ENCODE measurements at regions not wholly inside any gene's neighbourhood (a gene's known extent, or its start where the extent isn't known, plus 50 kb on each side); places are given as distances from the start of the nearest gene placed in this dataset.

DNA sequence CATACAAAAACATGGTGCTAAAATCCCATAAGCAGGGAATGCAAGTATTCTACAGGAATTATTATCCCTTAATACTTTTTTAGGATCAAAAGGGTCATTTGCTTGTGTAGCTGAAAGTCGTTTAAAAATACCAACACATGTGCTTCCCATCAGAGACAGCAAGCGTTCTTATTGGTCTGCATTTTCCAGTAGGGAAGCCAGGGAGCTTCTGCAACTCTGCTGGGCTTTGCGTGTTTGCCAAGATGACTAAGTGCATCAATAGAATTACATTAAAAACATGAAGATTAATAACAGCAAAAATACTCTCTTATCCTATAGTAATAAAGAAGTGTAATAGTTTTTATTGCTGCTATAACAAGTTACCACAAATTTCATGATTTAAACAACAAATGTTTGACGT is 111.2 kb downstream of the QDPR start:
- no peaks in the 10 kb centered on the region for H3K9me3 Mint-ChIP-seq (ENCODE audit: low read depth)
- no peak overlapping the region for H3K4me3 Mint-ChIP-seq (ENCODE audit: low read depth)
- no peak for DNase-seq (ENCODE audit: low spot score, unreplicated experiment)
- H3K36me3 Mint-ChIP-seq (ENCODE audit: insufficient read depth), result no peaks in the 10 kb centered on the region
- H3K4me1 Mint-ChIP-seq (ENCODE audit: low read depth), result peaks cover 3% of the 10 kb centered on the region
- no peak overlapping the region for H3K27ac Mint-ChIP-seq
- peaks cover 7% of the 10 kb centered on the region for H3K27me3 Mint-ChIP-seq
- TF ChIP-seq, protein P1, sequence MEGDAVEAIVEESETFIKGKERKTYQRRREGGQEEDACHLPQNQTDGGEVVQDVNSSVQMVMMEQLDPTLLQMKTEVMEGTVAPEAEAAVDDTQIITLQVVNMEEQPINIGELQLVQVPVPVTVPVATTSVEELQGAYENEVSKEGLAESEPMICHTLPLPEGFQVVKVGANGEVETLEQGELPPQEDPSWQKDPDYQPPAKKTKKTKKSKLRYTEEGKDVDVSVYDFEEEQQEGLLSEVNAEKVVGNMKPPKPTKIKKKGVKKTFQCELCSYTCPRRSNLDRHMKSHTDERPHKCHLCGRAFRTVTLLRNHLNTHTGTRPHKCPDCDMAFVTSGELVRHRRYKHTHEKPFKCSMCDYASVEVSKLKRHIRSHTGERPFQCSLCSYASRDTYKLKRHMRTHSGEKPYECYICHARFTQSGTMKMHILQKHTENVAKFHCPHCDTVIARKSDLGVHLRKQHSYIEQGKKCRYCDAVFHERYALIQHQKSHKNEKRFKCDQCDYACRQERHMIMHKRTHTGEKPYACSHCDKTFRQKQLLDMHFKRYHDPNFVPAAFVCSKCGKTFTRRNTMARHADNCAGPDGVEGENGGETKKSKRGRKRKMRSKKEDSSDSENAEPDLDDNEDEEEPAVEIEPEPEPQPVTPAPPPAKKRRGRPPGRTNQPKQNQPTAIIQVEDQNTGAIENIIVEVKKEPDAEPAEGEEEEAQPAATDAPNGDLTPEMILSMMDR (IDR thresholded peaks at IDR 0.05; ENCODE audit: unreplicated experiment), result no peak

DNA sequence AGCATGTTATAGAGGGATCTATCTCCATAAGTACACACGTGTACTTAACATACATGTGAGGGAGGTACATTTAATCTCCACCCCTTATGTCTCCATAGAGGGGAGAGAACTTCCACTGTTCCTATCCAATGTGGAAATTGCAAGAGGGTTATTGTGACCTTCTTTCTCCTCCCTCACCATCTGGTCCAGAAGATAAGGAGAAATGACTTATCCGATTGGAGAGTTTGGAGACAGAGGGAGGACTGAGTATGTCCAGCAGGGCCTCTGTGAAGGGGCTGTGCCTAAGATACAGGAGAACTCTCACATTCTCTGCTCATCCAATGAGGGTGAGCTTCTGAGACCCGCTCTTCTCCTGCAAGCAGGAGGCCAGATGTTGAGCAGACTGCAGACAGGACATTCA is 113.1 kb downstream of the QDPR start:
- H3K4me3 Mint-ChIP-seq (ENCODE audit: low read depth), result no peak overlapping the region
- no peak for DNase-seq (ENCODE audit: low spot score, unreplicated experiment)
- TF ChIP-seq, protein P1 (IDR thresholded peaks at IDR 0.05; ENCODE audit: unreplicated experiment), result no peak
- no peak overlapping the region for H3K27ac Mint-ChIP-seq
- no peaks in the 10 kb centered on the region for H3K36me3 Mint-ChIP-seq (ENCODE audit: insufficient read depth)
- peaks cover 7% of the 10 kb centered on the region for H3K27me3 Mint-ChIP-seq
- H3K4me1 Mint-ChIP-seq (ENCODE audit: low read depth), result peaks cover under 1% of the 10 kb centered on the region
- H3K9me3 Mint-ChIP-seq (ENCODE audit: low read depth), result no peaks in the 10 kb centered on the region

DNA sequence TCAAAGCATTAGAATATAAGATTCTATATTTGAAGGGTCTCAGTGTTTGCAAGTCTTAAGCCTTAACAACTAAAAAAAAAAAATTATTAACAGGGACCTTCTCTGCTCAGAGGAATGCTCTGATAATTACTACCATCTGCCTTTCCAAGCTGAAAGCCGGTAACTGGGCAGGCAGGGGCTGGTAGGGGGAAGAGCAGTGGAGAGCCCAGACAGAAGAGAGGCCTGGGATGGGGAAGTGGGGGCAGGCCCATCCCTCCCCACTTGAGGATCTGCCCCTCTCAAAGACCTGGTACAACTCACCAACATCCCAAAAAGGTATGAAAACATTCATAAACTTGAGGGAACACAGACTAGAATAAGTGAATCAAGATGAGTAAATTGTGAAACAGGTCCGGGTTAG is 113.9 kb downstream of the QDPR start:
- DNase-seq (ENCODE audit: low spot score, unreplicated experiment), result no peak
- no peak overlapping the region for H3K27ac Mint-ChIP-seq
- TF ChIP-seq, protein P1 (IDR thresholded peaks at IDR 0.05; ENCODE audit: unreplicated experiment), result no peak
- H3K9me3 Mint-ChIP-seq (ENCODE audit: low read depth), result no peaks in the 10 kb centered on the region
- H3K4me3 Mint-ChIP-seq (ENCODE audit: low read depth), result no peak overlapping the region
- no peaks in the 10 kb centered on the region for H3K36me3 Mint-ChIP-seq (ENCODE audit: insufficient read depth)
- peaks cover 7% of the 10 kb centered on the region for H3K27me3 Mint-ChIP-seq
- no peaks in the 10 kb centered on the region for H3K4me1 Mint-ChIP-seq (ENCODE audit: low read depth)

DNA sequence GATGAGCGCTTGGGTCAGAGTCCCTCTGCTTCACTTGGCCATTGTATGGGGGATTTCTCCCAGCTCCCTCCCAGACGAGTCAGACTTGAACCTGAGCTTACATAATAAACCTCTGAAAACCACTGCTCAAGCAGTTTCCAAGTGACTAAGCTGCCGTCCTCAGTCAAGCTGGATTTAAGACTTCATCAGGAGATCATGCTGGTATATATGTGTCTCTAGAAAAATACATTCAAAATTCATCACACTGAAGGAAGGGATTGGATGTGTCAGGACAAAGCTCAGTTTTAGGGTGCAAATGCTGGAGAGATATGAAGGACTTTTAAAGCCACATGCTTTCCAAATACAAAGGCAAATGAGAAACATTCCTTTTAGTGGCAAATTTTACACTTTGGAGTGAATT is 114.3 kb downstream of the QDPR start:
- H3K27ac Mint-ChIP-seq, result no peak overlapping the region
- H3K9me3 Mint-ChIP-seq (ENCODE audit: low read depth), result no peaks in the 10 kb centered on the region
- TF ChIP-seq, protein P1 (IDR thresholded peaks at IDR 0.05; ENCODE audit: unreplicated experiment), result no peak
- H3K4me3 Mint-ChIP-seq (ENCODE audit: low read depth), result no peak overlapping the region
- peaks cover 7% of the 10 kb centered on the region for H3K27me3 Mint-ChIP-seq
- no peaks in the 10 kb centered on the region for H3K36me3 Mint-ChIP-seq (ENCODE audit: insufficient read depth)
- no peak for DNase-seq (ENCODE audit: low spot score, unreplicated experiment)
- no peaks in the 10 kb centered on the region for H3K4me1 Mint-ChIP-seq (ENCODE audit: low read depth)

DNA sequence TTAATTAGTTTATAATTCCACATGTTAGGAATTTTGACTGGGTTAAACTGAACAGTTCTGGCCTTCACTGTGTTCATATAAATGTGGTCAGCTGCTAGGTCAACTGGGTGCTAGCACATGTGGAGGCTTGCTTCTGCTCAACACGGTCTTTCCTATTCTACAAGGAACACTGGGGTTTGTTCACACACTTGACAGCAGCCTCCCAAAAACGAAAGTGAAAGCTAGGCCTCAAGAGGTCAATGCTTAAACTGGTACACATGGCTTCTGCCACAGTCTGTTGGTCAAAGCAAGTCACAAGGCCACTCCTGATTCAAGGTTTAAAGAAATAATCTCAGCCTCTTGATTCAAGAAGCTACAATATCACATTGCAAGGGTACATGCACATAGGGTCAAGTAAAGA is 126.5 kb downstream of the QDPR start:
- Mint-ChIP-seq H3K9me3 (ENCODE audit: low read depth) (no peaks in the 10 kb centered on the region), H3K4me1 (ENCODE audit: low read depth) (no peaks in the 10 kb centered on the region), H3K27ac (no peak overlapping the region), H3K36me3 (ENCODE audit: insufficient read depth) (no peaks in the 10 kb centered on the region), H3K4me3 (ENCODE audit: low read depth) (no peak overlapping the region), H3K27me3 (no peaks in the 10 kb centered on the region)
- TF ChIP-seq, protein P1 (IDR thresholded peaks at IDR 0.05; ENCODE audit: unreplicated experiment), result no peak
- no peak for DNase-seq (ENCODE audit: low spot score, unreplicated experiment)

Data from progenitor cell of endocrine pancreas (in vitro differentiated cells).